Endodermal cell (in vitro differentiated cells): ENCODE measurements at regions not wholly inside any gene's neighbourhood (a gene's known extent, or its start where the extent isn't known, plus 50 kb on each side); places are given as distances from the start of the nearest gene placed in this dataset.
A peak's percentile ranks its signal among the peaks of the same experiment; 100 is the strongest.
"Not testable (repeated sequence)": the region's sequence is repeated elsewhere in the genome, so short reads cannot be mapped to it uniquely, and the experiment has no call there.

Experiments
- DNase-seq: peaks from one replicate; pipeline ENCODE4 v3.0.0-alpha.2; 2017
- H3K27ac ChIP-seq: 2 replicates; pipeline ENCODE4 v1.5.1; 2013; ENCODE audit warnings: mild to moderate bottlenecking, low read depth, low read length, moderate library complexity
- H3K27me3 ChIP-seq: 2 replicates; pipeline ENCODE4 v1.6.1; 2013; ENCODE audit warnings: mild to moderate bottlenecking, low read length, moderate library complexity; ENCODE audit not compliant: insufficient read depth, control insufficient read depth, poor library complexity, severe bottlenecking
- H3K36me3 ChIP-seq: 2 replicates; pipeline ENCODE4 v1.7.0; 2013; ENCODE audit warnings: mild to moderate bottlenecking, low read length, moderate library complexity; ENCODE audit not compliant: control insufficient read depth, insufficient read depth
- H3K4me1 ChIP-seq: one replicate; pipeline ENCODE4 v1.7.0; 2013; ENCODE audit warnings: low read length; ENCODE audit not compliant: control insufficient read depth, insufficient read depth
- H3K4me3 ChIP-seq: 2 replicates; pipeline ENCODE4 v1.5.1; 2013; ENCODE audit warnings: mild to moderate bottlenecking, low read length, moderate library complexity
- H3K9ac ChIP-seq: 2 replicates; pipeline ENCODE4 v1.6.1; 2013; ENCODE audit warnings: mild to moderate bottlenecking, low read length, moderate library complexity; ENCODE audit not compliant: poor library complexity, severe bottlenecking; ENCODE audit errors: extremely low read depth
- H3K9me3 ChIP-seq: 2 replicates; pipeline ENCODE4 v1.6.1; 2013; ENCODE audit warnings: mild to moderate bottlenecking, low read length, moderate library complexity; ENCODE audit not compliant: control insufficient read depth
- H3K27ac Mint-ChIP-seq: 2 replicates; pipeline ENCODE4 v1.8.0; 2020; ENCODE audit warnings: mixed read lengths
- H3K27me3 Mint-ChIP-seq: 2 replicates; pipeline ENCODE4 v1.8.0; 2021; ENCODE audit warnings: mild to moderate bottlenecking, mixed read lengths; ENCODE audit not compliant: insufficient read depth
- H3K36me3 Mint-ChIP-seq: 2 replicates; pipeline ENCODE4 v1.8.0; 2020; ENCODE audit warnings: low read depth, mixed read lengths
- H3K4me1 Mint-ChIP-seq: 2 replicates; pipeline ENCODE4 v1.8.0; 2020; ENCODE audit warnings: mixed read lengths
- H3K4me3 Mint-ChIP-seq: 2 replicates; pipeline ENCODE4 v1.8.0; 2020; ENCODE audit warnings: mild to moderate bottlenecking, moderate library complexity, mixed read lengths
- H3K9me3 Mint-ChIP-seq: 2 replicates; pipeline ENCODE4 v1.8.0; 2020; ENCODE audit warnings: mild to moderate bottlenecking, mixed read lengths
- WGBS, 2 experiments: methylation state at CpG; one replicate each; pipeline versions ENCODE4 v1.1.5 to v1.1.7; 2013; ENCODE audit warnings: missing lambda C conversion rate in 2 of 2, mixed read lengths in 1 of 2; ENCODE audit not compliant: insufficient coverage in 1 of 2, insufficient read length in 1 of 2; 5-methylcytosine and 5-hydroxymethylcytosine counted together
- TF ChIP-seq, protein P1 (sequence below): fragments of 200-600 bp; sonication (generic); conservative IDR thresholded peaks from 2 replicates; pipeline ENCODE4 v1.5.0; 2021; ENCODE audit warnings: antibody characterized with exemption, mild to moderate bottlenecking

DNA sequence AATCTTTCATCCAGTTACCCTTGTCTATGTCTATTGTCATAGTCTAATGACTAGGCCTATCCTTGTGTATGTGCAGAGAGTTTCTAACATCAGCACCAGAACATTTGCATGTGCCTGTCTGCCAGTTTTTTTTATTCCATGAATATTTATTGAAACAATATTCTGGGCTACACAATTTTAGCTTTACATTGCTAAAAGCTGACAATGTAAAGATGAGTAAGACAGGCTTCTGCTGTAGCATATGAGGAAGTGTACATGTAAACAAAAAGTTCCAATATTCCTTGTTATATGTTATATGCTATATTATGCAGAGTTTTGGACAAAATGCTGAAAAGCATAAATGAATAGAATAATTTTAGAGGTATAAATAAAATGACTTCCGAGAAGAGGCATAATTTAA lies 357.7 kb downstream of the NYAP2 start:
- Histone ChIP-seq H3K27ac (no peak overlapping the region), H3K4me3 (no peak overlapping the region), H3K4me1 (no peaks in the 10 kb centered on the region), H3K27me3 (no peaks in the 10 kb centered on the region), H3K9ac (no peak overlapping the region), H3K36me3 (no peaks in the 10 kb centered on the region), H3K9me3 (no peaks in the 10 kb centered on the region)
- no peak overlapping the region for H3K27ac Mint-ChIP-seq
- WGBS, 2 experiments, result 82% methylated on average over 1 of the region's 1 CpG; no CpG with 5 or more reads in 1 of the 2 experiments
- H3K4me1 Mint-ChIP-seq, result no peaks in the 10 kb centered on the region
- H3K27me3 Mint-ChIP-seq, result no peaks in the 10 kb centered on the region
- H3K9me3 Mint-ChIP-seq, result no peaks in the 10 kb centered on the region
- TF ChIP-seq, protein P1, sequence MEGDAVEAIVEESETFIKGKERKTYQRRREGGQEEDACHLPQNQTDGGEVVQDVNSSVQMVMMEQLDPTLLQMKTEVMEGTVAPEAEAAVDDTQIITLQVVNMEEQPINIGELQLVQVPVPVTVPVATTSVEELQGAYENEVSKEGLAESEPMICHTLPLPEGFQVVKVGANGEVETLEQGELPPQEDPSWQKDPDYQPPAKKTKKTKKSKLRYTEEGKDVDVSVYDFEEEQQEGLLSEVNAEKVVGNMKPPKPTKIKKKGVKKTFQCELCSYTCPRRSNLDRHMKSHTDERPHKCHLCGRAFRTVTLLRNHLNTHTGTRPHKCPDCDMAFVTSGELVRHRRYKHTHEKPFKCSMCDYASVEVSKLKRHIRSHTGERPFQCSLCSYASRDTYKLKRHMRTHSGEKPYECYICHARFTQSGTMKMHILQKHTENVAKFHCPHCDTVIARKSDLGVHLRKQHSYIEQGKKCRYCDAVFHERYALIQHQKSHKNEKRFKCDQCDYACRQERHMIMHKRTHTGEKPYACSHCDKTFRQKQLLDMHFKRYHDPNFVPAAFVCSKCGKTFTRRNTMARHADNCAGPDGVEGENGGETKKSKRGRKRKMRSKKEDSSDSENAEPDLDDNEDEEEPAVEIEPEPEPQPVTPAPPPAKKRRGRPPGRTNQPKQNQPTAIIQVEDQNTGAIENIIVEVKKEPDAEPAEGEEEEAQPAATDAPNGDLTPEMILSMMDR, result no peak
- no peak for DNase-seq
- no peaks in the 10 kb centered on the region for H3K36me3 Mint-ChIP-seq
- no peak overlapping the region for H3K4me3 Mint-ChIP-seq

DNA sequence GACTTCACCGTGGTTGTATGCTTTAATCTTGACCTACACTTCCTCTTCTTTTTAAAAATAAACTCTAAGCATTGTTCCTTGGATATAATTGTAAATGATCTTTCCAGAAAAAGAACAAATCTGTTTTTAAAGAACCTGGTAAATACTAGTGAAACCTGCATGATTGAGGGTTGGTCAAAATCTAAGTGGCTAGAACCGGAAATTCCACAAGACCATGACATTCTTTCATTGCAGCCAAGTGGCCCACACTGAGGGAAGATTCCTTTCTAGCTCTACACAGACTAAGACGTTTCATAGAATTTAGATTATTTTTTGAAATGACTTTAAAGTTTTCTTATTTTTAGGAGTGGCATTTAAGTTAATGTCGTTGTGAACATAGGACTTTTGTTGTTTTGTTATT lies 356.7 kb downstream of the NYAP2 start:
- no peak for DNase-seq
- Histone ChIP-seq H3K9ac (no peak overlapping the region), H3K27ac (no peak overlapping the region), H3K4me1 (no peaks in the 10 kb centered on the region), H3K4me3 (no peak overlapping the region), H3K27me3 (no peaks in the 10 kb centered on the region), H3K36me3 (no peaks in the 10 kb centered on the region), H3K9me3 (no peaks in the 10 kb centered on the region)
- 80 to 84% methylated on average over 1 to 4 of the region's 4 CpGs for WGBS, 2 experiments
- TF ChIP-seq, protein P1, result no peak
- H3K4me1 Mint-ChIP-seq, result no peaks in the 10 kb centered on the region
- H3K27me3 Mint-ChIP-seq, result no peaks in the 10 kb centered on the region
- no peaks in the 10 kb centered on the region for H3K9me3 Mint-ChIP-seq
- H3K4me3 Mint-ChIP-seq, result no peak overlapping the region
- H3K27ac Mint-ChIP-seq, result no peak overlapping the region
- H3K36me3 Mint-ChIP-seq, result no peaks in the 10 kb centered on the region

DNA sequence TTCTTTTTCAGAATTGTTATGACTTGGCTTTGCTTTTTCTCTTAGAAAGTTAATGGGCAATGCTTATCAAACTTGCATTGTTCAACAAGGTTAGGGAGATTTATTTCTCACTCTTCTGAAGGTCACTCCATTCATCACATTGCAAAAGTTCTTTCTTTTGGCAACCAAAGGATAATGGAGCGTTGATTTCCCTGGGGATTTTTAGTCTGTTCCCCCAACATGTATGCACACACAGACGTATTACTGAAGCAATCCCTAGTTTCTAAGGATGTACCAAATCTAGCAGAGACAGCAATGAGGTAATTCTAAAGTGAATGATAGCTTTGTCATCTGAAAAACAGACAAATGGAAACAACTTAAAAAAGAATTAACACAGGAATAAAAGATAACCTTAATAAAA lies 349.1 kb downstream of the NYAP2 start:
- Histone ChIP-seq H3K27ac (no peak overlapping the region), H3K9ac (no peak overlapping the region), H3K27me3 (no peaks in the 10 kb centered on the region), H3K4me3 (no peak overlapping the region), H3K4me1 (no peaks in the 10 kb centered on the region), H3K36me3 (no peaks in the 10 kb centered on the region), H3K9me3 (no peaks in the 10 kb centered on the region)
- TF ChIP-seq, protein P1, result no peak
- Mint-ChIP-seq H3K9me3 (peaks cover 2% of the 10 kb centered on the region), H3K4me1 (no peaks in the 10 kb centered on the region), H3K27ac (no peak overlapping the region), H3K36me3 (no peaks in the 10 kb centered on the region), H3K4me3 (no peak overlapping the region), H3K27me3 (no peaks in the 10 kb centered on the region)
- DNase-seq, result no peak
- 94 to 100% methylated on average over 1 to 2 of the region's 2 CpGs for WGBS, 2 experiments

DNA sequence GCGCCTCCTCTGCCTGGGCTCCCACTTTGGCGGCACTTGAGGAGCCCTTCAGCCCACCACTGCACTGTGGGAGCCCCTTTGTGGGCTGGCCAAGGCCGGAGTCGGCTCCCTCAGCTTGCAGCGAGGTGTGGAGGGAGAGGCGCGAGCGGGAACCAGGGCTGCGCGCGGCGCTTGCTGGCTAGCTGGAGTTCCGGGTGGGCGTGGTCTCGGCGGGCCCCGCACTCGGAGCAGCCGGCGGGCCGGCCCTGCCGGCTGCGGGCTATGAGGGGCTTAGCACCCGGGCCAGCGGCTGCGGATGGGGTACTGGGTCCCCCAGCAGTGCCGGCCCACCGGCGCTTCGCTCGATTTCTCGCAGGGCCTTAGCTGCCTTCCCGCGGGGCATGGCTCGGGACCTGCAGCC lies 344.5 kb downstream of the NYAP2 start:
- not testable (repeated sequence) for H3K27ac Mint-ChIP-seq, H3K4me1 Mint-ChIP-seq, H3K36me3 Mint-ChIP-seq, H3K27me3 Mint-ChIP-seq, H3K27me3 ChIP-seq, DNase-seq, H3K9me3 Mint-ChIP-seq, H3K4me3 ChIP-seq, H3K27ac ChIP-seq, H3K9ac ChIP-seq, H3K9me3 ChIP-seq, H3K36me3 ChIP-seq, H3K4me1 ChIP-seq
- 95 to 97% methylated on average over 12 to 35 of the region's 35 CpGs for WGBS, 2 experiments
- peak overlapping the region; percentile 52 for H3K4me3 Mint-ChIP-seq
